OCI-LY1 (cell line): ENCODE measurements at regions not wholly inside any gene's neighbourhood (a gene's known extent, or its start where the extent isn't known, plus 50 kb on each side); places are given as distances from the start of the nearest gene placed in this dataset.

Source experiments
- H2AFZ ChIP-seq: fragments of 200-600 bp; sonication (generic), shearing (Covaris generic); 2 replicates; pipeline ENCODE4 v1.6.0; 2014; ENCODE audit warnings: antibody characterized with exemption, mild to moderate bottlenecking, low read length
- H3F3A ChIP-seq: fragments of 200-600 bp; sonication (generic), shearing (Covaris generic); 2 replicates; pipeline ENCODE4 v1.6.0; 2014; ENCODE audit warnings: mild to moderate bottlenecking, antibody characterized with exemption, low read length, moderate library complexity; ENCODE audit not compliant: insufficient read depth
- H3K27ac ChIP-seq: fragments of 200-600 bp; sonication (generic); 2 replicates; pipeline ENCODE4 v1.5.1; 2014; ENCODE audit warnings: low read length, mixed run types, mild to moderate bottlenecking, low read depth; ENCODE audit not compliant: poor library complexity, severe bottlenecking
- H3K27me3 ChIP-seq: fragments of 200-600 bp; sonication (generic); 2 replicates; pipeline ENCODE4 v1.6.0; 2014; ENCODE audit warnings: antibody characterized with exemption, mild to moderate bottlenecking, low read length, moderate library complexity; ENCODE audit not compliant: insufficient read depth
- H3K36me3 ChIP-seq: fragments of 200-600 bp; sonication (generic); 2 replicates; pipeline ENCODE4 v1.6.1; 2014; ENCODE audit warnings: mild to moderate bottlenecking, antibody characterized with exemption, low read length, moderate library complexity, mixed read lengths; ENCODE audit not compliant: insufficient read depth
- H3K4me1 ChIP-seq: fragments of 200-600 bp; sonication (generic); 2 replicates; pipeline ENCODE4 v1.5.1; 2014; ENCODE audit warnings: mild to moderate bottlenecking, low read length, moderate library complexity; ENCODE audit not compliant: insufficient read depth, severe bottlenecking
- H3K4me2 ChIP-seq: fragments of 200-600 bp; sonication (generic), shearing (Covaris generic); 2 replicates; pipeline ENCODE4 v1.6.1; 2014; ENCODE audit warnings: low read length
- H3K4me3 ChIP-seq: fragments of 200-600 bp; sonication (generic); 2 replicates; pipeline ENCODE4 v1.5.1; 2014; ENCODE audit warnings: low read length, low read depth, mild to moderate bottlenecking, mixed read lengths; ENCODE audit not compliant: poor library complexity, severe bottlenecking
- H3K79me2 ChIP-seq: fragments of 200-600 bp; shearing (Covaris generic); 2 replicates; pipeline ENCODE4 v1.6.1; 2016; ENCODE audit warnings: mixed run types, low read length, mixed read lengths; ENCODE audit not compliant: insufficient read depth
- H3K9ac ChIP-seq: fragments of 200-600 bp; sonication (generic), shearing (Covaris generic); 2 replicates; pipeline ENCODE4 v1.6.1; 2014; ENCODE audit warnings: mild to moderate bottlenecking, low read length, mixed read lengths
- H3K9me2 ChIP-seq: fragments of 200-600 bp; sonication (generic), shearing (Covaris generic); 2 replicates; pipeline ENCODE4 v1.6.1; 2014; ENCODE audit warnings: low read depth, mild to moderate bottlenecking, low read length, mixed read lengths
- H3K9me3 ChIP-seq: fragments of 200-600 bp; shearing (Covaris generic); 2 replicates; pipeline ENCODE4 v1.6.1; 2014; ENCODE audit warnings: low read length, mixed read lengths
- H4K20me1 ChIP-seq: fragments of 200-600 bp; sonication (generic), shearing (Covaris generic); 2 replicates; pipeline ENCODE4 v1.6.0; 2016; ENCODE audit warnings: mild to moderate bottlenecking, low read length; ENCODE audit not compliant: insufficient read depth
- EZH2 ChIP-seq: fragments of 200-600 bp; sonication (generic), shearing (Covaris generic); IDR thresholded peaks from 2 replicates; pipeline ENCODE4 v1.8.0; 2017; ENCODE audit warnings: borderline replicate concordance, mixed run types, mild to moderate bottlenecking, antibody characterized with exemption, low read length, moderate library complexity, mixed read lengths
- TF ChIP-seq, protein P1 (sequence below): fragments of 200-600 bp; sonication (generic), shearing (Covaris generic); IDR thresholded peaks from 2 replicates; pipeline ENCODE4 v1.5.1; 2017; ENCODE audit warnings: mild to moderate bottlenecking, antibody characterized with exemption, low read length, moderate library complexity, mixed read lengths

DNA sequence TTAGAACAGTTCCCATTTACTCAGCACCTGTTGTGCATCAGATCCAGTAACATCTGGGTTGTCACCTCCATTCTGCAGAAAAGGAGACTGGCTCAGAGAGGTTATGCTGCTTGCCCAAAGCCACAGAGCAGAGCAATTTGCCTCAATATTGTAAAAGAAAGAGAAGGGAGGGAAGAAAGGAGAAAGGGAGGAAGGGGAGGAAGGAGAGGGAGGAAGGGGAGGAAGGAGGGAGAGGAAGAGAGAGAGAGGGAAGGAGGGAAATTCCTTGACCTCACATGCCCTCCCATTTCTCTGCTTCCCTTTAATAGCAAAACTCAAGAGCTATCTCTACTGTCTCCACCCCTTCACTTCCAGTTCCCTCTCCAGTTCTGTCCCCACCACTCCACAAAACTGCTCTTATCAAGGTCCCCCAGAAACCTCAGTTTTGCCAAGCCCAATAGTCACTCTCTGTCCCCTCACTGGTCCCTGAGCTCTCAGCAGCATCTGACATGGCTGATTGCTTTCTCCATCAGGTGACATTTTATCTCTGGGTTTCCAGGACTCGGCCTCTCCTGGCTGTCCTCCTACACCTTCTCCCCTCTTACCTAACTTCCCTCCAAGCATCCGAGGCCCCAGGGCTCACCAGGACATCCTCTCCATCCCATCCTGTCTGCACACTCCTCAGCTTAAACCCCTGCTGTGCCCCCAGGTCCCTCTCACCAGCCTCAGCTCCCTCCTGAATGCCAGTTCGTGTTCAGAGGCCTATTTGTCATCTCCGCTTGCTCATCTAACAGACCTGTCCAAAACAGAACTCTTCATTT is 104.7 kb upstream of the LINGO1 start:
- Histone ChIP-seq H3K27me3 (peaks cover 6% of the 10 kb centered on the region; the same call in 1 of the 2 replicates), H3K27ac (no peak overlapping the region), H3K9me3 (no peaks in the 10 kb centered on the region), H3K4me2 (no peak overlapping the region), H3K36me3 (no peaks in the 10 kb centered on the region), H3K9ac (no peak overlapping the region), H3K4me1 (no peaks in the 10 kb centered on the region), H2AFZ (no peak overlapping the region), H3F3A (no peaks in the 10 kb centered on the region), H3K9me2 (no peaks in the 10 kb centered on the region), H3K79me2 (no peaks in the 10 kb centered on the region), H3K4me3 (no peak overlapping the region), H4K20me1 (no peaks in the 10 kb centered on the region)
- TF ChIP-seq, protein P1, sequence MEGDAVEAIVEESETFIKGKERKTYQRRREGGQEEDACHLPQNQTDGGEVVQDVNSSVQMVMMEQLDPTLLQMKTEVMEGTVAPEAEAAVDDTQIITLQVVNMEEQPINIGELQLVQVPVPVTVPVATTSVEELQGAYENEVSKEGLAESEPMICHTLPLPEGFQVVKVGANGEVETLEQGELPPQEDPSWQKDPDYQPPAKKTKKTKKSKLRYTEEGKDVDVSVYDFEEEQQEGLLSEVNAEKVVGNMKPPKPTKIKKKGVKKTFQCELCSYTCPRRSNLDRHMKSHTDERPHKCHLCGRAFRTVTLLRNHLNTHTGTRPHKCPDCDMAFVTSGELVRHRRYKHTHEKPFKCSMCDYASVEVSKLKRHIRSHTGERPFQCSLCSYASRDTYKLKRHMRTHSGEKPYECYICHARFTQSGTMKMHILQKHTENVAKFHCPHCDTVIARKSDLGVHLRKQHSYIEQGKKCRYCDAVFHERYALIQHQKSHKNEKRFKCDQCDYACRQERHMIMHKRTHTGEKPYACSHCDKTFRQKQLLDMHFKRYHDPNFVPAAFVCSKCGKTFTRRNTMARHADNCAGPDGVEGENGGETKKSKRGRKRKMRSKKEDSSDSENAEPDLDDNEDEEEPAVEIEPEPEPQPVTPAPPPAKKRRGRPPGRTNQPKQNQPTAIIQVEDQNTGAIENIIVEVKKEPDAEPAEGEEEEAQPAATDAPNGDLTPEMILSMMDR = no peak
- TF ChIP-seq EZH2 = no peak

DNA sequence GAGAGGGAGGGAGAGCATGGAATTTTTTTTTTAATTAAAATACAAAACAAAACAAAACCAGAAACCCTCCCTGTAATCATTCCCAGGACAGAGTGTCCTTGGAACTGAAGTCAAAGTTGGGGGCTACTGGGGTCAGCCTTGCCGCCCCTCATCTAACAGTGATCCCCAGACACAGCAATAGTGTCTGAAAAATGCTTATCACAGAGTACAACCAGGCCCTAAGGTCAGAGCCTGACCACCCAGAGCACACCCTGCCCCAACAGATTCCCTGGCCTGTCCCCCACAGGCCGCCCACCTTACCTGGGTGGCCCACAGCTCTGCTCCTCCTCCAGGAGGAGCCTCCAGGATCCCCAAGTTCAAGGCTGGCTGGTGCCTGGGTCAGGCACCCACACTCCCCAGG is 101.6 kb upstream of the LINGO1 start:
- Histone ChIP-seq H4K20me1 (no peaks in the 10 kb centered on the region), H3K79me2 (no peaks in the 10 kb centered on the region), H3K9me2 (no peaks in the 10 kb centered on the region), H3K4me1 (no peaks in the 10 kb centered on the region), H3K27me3 (peaks cover 6% of the 10 kb centered on the region; the same call in 1 of the 2 replicates), H3K4me2 (no peak overlapping the region), H2AFZ (no peak overlapping the region), H3K36me3 (no peaks in the 10 kb centered on the region), H3K4me3 (no peak overlapping the region), H3K9ac (no peak overlapping the region), H3F3A (no peaks in the 10 kb centered on the region), H3K27ac (no peak overlapping the region), H3K9me3 (no peaks in the 10 kb centered on the region)
- no peak for TF ChIP-seq EZH2
- TF ChIP-seq, protein P1 = no peak

DNA sequence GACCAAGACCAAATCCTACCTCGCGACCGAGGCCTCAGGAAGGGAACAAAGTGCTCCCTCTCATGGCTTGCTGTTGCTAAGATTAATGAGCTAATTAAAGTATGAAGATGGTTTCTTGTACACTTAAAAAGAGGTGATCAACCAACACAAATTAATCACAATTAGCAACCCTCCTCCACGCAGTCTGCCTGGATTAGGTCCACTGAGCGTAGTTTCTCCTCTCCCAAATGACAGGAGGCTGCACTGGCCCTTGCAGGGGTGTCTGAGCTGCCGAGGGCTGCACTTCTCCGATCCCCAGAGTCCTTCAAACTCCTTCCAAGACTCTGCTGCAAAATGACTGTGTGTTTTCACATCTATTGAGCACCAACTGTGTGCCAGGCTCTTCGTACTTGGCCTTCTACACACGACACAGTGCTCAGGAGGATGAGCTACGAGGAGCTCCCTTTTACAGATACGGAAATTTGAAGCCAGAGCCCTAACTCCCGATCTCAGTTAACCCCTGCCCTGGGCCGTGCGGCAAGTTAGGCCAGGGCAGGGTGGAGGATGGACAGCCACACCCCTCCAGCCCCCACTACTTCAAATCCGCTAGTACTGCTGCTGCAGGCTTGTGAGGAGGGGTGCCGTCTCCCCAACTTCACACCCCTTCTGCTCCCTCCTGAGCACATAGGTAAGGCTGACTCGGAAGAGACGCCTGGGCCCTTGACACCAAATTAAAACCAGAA is 101.0 kb upstream of the LINGO1 start:
- Histone ChIP-seq H4K20me1 (no peaks in the 10 kb centered on the region), H3K4me1 (no peaks in the 10 kb centered on the region), H3F3A (no peaks in the 10 kb centered on the region), H3K9me2 (no peaks in the 10 kb centered on the region), H3K9ac (no peak overlapping the region), H3K4me3 (no peak overlapping the region), H2AFZ (no peak overlapping the region), H3K27ac (no peak overlapping the region), H3K9me3 (no peaks in the 10 kb centered on the region), H3K36me3 (no peaks in the 10 kb centered on the region), H3K79me2 (no peaks in the 10 kb centered on the region), H3K4me2 (no peak overlapping the region), H3K27me3 (peaks cover 6% of the 10 kb centered on the region; the same call in 1 of the 2 replicates)
- TF ChIP-seq, protein P1 = no peak
- TF ChIP-seq EZH2 = no peak
